KOPT-K1 (cell line): ENCODE measurements at regions not wholly inside any gene's neighbourhood (a gene's known extent, or its start where the extent isn't known, plus 50 kb on each side); places are given as distances from the start of the nearest gene placed in this dataset.
"Not testable (repeated sequence)": the region's sequence is repeated elsewhere in the genome, so short reads cannot be mapped to it uniquely, and the experiment has no call there.

ENCODE experiments used
- H3K27ac ChIP-seq: fragments of 200-600 bp; sonication (generic); 2 replicates; pipeline ENCODE4 v1.5.1; 2016; ENCODE audit warnings: antibody characterized with exemption, mild to moderate bottlenecking, low read depth, low read length; ENCODE audit not compliant: poor library complexity, severe bottlenecking
- H3K36me3 ChIP-seq: fragments of 200-600 bp; sonication (generic); 2 replicates; pipeline ENCODE4 v1.5.1; 2017; ENCODE audit warnings: antibody characterized with exemption, mild to moderate bottlenecking, low read length, moderate library complexity; ENCODE audit not compliant: insufficient read depth
- H3K9me3 ChIP-seq: fragments of 200-600 bp; sonication (generic); 2 replicates; pipeline ENCODE4 v1.5.1; 2017; ENCODE audit warnings: antibody characterized with exemption, low read length, mild to moderate bottlenecking; ENCODE audit not compliant: insufficient read depth, poor library complexity, severe bottlenecking

DNA sequence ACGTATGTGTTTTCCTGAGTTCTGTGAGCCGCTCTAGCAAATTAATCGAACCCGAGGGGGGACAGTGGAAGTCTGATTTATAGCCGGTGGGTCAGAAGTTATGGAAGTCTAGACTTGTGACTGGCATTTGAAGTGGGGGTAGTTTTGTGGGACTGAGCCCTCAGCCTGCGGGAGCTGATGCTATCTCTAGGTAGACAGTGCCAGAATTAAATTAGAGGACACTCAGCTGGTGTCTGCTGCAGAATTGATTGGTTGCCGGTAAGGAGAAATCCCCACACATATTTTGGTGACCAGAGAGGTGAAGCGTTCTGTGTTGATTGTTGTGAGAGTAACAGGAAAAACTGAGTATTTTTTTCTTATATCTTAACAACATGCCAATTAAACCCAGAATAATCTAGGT is 143.8 kb upstream of the ADCY1 start:
- no peak overlapping the region for H3K27ac ChIP-seq
- H3K9me3 ChIP-seq = no peaks in the 10 kb centered on the region
- H3K36me3 ChIP-seq = no peaks in the 10 kb centered on the region

DNA sequence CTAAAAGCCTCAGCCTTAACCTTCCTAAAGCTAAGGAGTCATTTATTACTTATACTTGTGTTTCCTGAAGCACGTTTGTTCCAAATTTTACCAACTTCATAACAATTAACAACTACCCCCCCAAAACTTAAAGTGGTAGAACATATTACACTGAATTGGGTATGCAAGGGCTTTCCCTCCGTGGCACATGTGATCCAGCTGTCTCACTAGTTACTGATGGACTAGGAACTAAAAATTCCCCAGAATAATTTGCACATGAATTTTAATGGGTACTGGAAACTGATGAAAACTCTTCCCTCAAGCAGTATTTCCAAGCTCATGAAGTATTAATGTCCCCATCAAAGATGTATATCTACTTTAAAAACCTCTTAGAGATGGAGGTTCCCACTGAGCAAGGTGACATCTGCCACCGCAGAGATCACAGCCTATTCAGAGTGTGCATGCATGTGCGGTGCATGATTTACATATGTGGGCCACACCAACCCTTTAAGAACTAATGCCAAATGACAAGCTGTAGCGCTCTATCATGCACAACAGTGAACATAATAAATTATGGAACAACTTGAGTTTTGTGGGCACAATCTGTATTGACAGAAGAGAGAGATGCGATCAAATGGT is 139.9 kb upstream of the ADCY1 start:
- Histone ChIP-seq H3K9me3 (no peaks in the 10 kb centered on the region), H3K27ac (no peak overlapping the region), H3K36me3 (no peaks in the 10 kb centered on the region)

DNA sequence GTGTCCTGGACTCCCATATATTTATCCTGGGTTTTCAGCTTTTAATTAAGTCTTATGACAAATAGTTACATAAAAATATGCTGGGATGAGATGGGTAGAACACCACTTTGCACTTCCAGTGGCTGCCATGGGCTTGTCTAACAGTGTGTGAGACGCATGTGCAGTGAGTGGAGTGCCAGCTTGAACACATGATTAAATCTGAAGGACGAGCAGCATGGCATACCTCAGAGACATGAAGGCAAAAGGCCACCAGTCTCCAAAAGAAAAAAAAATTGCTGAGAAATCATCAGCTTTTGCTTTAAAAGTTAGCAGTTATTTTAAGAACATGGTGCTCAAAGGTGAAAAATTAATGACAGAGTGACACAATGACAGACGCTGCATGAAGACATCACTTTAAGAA is 139.0 kb upstream of the ADCY1 start:
- no peak overlapping the region for H3K27ac ChIP-seq
- H3K36me3 ChIP-seq = no peaks in the 10 kb centered on the region
- H3K9me3 ChIP-seq = no peaks in the 10 kb centered on the region

DNA sequence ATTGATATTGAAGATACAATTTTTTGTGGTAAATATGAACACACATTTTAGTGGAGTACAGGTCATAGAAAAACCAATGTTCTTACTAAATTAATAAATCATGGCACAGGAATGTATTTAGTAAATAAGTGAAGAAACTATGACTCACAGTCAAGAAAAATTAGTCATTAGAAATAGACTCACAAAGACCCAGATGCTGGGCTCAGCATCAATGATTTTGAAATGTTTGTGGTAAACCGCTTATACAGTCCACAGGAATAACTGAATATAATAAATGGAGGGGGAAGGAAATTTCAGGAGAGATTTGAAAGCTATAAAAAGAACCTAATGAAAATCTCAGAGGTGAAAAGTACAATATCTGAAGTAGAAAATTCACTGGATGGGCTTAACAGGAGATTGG is 138.3 kb upstream of the ADCY1 start:
- Histone ChIP-seq H3K36me3 (no peaks in the 10 kb centered on the region), H3K27ac (no peak overlapping the region), H3K9me3 (no peaks in the 10 kb centered on the region)

DNA sequence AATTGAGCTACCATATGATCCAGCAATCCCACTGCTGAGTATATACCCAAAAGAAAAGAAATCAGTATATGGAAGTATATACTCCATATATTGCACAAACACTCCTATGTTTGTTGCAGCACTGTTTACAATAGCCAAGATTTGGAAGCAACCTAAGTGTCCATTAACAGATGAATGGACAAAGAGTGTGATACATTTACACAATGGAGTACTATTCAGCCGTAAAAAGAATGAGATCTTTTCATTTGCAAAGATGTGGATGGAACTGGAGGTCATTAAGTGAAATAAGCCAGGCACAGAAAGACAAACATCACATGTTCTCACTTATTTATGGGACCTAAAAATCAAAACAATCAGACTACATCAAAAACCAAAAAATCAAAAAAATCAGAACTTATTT is 133.4 kb upstream of the ADCY1 start:
- H3K36me3 ChIP-seq, H3K27ac ChIP-seq, H3K9me3 ChIP-seq: not testable (repeated sequence)

DNA sequence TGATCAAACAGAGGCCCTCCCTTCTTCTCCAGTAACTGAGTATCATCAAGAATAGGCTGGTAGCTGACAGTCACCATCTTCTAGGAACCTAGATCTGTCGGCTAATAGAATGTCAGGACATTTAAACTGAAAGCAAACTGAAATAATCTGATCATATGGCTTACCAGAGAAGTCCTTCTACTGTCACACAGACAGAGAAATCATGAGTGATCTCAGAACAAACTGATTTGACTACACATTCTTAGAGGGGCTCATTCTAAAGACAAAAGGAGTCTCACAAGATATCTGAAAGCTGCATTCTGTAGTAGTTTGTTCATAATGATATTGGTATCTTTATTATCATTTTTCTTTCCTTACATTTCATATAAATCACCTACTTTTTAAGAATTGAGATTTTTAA is 130.9 kb upstream of the ADCY1 start:
- H3K9me3 ChIP-seq = no peaks in the 10 kb centered on the region
- H3K36me3 ChIP-seq = no peaks in the 10 kb centered on the region
- H3K27ac ChIP-seq = no peak overlapping the region

DNA sequence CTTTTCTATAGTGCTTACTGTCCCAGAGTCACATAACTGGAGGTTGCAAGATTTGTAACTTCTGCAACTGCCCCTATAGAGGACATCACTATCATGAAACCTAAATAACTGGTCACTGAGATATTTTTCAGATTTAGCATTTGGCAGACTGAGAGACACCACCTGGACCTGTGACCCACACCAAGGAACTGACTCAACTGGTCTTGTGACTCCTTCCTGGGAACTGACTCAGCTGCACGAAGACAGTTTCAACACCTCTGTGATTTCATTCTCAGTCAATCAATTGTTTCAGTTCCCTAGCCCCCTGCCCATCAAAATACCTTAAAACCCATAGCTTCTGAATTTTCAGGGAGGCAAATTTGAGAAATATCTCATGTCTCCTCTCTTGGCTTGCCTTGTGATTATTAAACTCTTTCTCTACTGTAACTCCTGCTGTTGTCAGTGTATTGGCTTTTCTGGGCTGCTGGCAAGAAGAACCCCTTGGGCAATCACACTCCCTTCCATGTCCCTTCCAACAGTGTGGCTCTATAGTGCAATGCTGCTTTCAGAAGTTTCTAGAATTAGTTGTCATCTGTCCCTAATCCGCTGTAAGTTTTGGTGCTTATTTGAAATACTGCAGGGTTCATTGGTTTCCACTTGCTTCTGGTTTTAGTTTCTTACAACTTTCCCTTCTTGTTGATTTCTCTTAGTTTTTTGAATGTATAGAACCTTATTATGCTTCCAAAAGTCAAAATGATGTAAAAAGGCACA is 127.8 kb upstream of the ADCY1 start:
- H3K9me3 ChIP-seq = no peaks in the 10 kb centered on the region
- H3K27ac ChIP-seq = no peak overlapping the region
- no peaks in the 10 kb centered on the region for H3K36me3 ChIP-seq

DNA sequence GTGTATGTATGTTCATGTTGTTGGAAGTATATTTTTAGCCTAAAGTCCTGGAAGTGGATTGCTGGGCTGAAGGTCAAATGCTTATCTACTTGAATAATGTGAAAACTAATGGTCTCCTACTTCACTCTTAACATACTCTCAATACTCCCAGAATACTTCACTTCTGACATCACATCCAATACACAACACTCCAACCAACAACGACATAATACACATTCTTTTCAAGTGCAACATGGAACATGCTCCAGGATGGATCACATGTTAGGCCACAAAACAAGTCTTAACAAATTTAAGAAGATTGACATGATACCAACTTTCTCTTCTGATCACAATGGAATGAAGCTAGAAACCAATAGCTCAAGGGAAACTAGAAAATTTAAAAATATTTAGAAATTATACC is 126.9 kb upstream of the ADCY1 start:
- no peaks in the 10 kb centered on the region for H3K9me3 ChIP-seq
- no peaks in the 10 kb centered on the region for H3K36me3 ChIP-seq
- no peak overlapping the region for H3K27ac ChIP-seq

DNA sequence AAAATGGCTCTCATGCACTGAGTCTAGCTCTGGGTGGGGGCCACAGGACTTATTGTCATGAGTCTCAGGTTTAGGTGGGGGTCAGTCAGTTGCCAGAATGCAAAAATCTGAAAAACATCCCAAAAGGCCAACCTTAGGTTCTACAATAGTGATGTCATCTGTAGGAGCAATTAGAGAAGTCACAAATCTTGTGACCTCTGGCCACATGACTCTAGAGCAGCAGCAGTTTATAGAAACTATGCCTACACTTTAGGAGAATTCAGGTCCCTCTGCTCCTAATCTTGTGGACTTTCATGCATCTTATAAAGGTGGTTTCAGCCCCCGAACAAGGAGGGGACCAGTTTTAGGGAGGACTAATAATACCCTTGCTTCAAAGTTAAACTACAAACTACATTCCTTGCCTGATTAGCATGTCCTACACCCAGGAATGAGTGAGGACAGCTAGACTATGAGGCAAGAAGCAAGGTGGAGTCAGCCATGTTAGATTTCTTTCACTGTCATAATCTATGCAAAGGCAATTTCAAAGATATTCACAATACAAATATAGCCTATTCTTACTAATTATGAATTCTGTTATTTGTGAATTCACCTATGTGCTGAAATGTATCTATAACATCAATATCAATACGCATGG is 123.5 kb upstream of the ADCY1 start:
- H3K36me3 ChIP-seq = no peaks in the 10 kb centered on the region
- no peaks in the 10 kb centered on the region for H3K9me3 ChIP-seq
- no peak overlapping the region for H3K27ac ChIP-seq

DNA sequence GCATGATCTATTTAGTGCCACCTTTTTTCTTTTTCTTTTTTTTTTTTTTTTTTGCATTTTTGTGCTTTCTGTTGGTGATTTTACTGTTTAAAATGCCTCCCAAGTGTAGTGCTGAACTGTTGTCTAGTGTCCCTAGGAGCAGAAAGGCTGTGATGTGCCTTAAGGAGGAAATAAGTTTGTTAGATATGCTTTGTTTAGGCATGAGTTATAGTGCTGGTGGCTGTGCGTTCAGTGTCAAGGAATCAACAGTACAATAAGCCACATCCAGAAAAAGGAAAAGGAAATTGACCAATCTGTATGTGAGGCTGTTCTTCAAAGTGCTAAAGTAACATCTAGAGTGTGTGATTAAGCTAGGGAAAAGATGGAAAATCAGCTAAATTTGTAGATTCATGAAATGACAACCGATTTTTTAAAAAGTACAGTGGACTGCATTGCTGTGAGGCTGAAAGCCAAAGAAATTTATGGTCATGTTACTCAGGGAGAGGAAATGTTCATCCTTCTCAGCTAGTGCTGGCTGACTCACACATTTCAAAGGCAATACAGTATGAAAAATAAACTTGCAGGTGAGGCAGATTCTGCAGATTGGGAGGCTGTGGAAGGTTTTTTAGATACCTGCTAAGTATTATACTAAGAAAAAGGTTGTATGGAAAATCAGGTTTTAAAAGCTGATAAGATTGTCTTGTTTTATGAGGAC is 122.7 kb upstream of the ADCY1 start:
- Histone ChIP-seq H3K27ac (no peak overlapping the region), H3K36me3 (no peaks in the 10 kb centered on the region)

DNA sequence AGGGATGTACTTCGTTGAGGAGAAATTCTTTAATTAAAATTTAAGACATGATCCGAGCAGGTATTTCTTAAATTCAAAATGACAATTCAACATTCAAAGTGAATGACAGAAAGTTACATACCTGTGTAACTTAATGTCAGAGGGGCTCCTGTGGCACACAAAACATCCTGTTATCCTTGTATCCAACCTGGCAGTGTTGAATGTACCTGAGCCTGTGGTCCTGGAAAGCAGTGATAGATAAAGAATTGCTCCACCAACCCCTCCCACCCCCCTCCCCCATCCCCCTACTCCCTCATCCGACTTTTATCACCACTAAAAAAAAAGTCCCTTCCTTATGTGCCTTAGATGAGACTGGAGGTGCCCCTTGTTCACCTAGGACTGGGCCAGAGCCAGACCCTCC is 119.4 kb upstream of the ADCY1 start:
- H3K36me3 ChIP-seq = no peaks in the 10 kb centered on the region
- no peak overlapping the region for H3K27ac ChIP-seq
- no peaks in the 10 kb centered on the region for H3K9me3 ChIP-seq

More for the DNA sequence above, 122.7 kb upstream of the ADCY1 start:
- H3K9me3 ChIP-seq = no peaks in the 10 kb centered on the region

DNA sequence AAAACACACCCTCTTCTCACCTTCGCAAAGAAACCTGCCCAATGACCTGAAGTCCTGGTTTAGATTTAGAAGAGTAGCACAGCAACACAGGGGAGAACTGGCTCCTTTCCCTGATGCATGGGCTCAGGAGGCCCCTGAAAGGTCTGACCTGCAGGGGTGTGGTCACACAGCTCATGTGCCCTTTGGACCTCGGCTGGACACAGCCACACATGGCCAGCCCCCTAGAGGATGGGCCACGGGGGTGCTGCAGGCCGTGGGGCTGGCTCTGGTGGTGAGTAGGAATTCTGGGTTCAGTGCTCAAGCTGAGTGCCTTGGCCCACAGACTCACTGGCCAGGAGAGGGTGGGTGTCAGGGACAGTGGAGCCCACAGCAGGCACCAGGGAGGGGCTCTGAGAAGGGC is 118.5 kb upstream of the ADCY1 start:
- Histone ChIP-seq H3K27ac (no peak overlapping the region), H3K36me3 (no peaks in the 10 kb centered on the region), H3K9me3 (no peaks in the 10 kb centered on the region)

DNA sequence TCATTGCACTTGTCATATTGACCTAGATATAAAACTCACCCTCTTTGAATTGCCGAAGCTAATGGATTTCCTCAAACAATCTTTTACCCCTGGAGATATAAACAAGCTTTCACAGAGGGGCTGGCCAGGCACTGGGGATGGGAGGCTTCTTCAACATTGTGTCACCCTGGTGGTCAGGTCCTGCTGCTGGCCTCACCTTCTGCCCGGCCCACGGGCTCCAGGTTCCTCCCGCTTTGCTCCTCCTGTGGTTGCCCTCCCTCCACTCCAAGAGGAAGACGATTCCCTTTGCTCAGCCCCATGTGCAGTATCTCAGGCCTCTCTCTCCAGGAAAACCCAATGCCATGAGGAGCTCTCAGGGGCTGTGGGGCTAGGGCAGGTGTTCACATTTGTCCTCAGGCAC is 118.1 kb upstream of the ADCY1 start:
- Histone ChIP-seq H3K9me3 (no peaks in the 10 kb centered on the region), H3K27ac (no peak overlapping the region), H3K36me3 (no peaks in the 10 kb centered on the region)

DNA sequence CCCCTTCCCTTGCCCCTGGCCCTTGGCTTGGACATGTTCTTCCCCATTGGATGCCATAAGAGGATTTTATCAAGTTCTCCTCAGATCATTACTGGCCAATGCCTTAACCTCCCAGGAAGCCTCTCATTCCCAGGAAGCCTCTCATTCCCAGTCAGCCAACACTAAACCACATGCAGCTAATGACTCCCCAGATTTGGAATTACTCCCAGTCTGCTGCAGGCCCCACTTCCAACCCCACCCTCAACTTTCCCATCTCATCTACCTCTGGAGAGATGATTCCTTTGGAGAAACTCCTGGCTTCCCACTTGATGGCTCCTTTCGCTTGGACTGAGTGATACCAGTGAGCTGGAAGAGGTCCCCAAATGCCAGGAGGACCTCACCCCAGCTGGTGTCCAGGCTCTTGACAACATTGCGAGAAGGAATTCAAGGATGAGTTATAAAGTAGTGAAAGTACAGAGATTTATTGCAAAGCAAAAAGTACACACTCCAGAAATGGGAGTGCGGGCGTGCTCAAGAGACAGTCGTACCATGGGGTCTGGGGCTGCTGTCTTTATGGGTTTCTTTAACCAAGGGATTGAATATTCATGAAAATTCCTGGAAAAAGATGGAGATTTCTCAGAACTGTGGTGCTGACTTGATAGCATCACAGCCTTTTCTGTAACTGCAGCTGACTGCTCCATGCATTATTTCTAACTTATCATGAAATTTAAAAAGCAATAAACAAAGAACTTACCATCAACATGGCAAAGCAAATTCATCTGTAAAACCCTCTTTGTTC is 117.2 kb upstream of the ADCY1 start:
- no peaks in the 10 kb centered on the region for H3K36me3 ChIP-seq
- no peaks in the 10 kb centered on the region for H3K9me3 ChIP-seq
- H3K27ac ChIP-seq = no peak overlapping the region

DNA sequence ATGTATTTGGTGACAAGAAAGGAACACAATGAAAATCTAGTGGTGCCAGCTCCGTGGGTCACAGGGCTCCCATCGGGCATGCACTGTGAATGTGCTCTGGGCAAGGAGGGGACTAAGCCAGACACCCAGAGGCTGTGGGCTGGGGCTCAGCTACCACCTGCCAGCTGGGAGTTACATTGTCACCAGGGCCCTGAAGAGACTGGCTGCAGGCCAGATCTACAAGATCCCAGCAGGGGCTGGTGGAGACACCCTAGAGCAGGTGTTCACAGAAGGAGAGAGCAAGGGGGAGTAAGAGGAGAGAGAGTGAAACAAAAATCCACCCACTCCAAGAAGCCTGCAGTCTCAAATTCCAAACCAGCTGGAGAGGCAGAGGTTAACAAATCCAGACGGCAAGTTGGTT is 116.6 kb upstream of the ADCY1 start:
- no peaks in the 10 kb centered on the region for H3K36me3 ChIP-seq
- no peaks in the 10 kb centered on the region for H3K9me3 ChIP-seq
- H3K27ac ChIP-seq = no peak overlapping the region
